Stomach (tissue), 8 donors: ENCODE measurements at regions not wholly inside any gene's neighbourhood (a gene's known extent, or its start where the extent isn't known, plus 50 kb on each side); places are given as distances from the start of the nearest gene placed in this dataset.
"Not testable (repeated sequence)": the region's sequence is repeated elsewhere in the genome, so short reads cannot be mapped to it uniquely, and the experiment has no call there.

Experiments used
- DNase-seq, 2 donors: peaks; one replicate each; pipeline versions ENCODE4 v3.0.0 to v3.0.0-alpha.2; 2013 to 2019
- H3K27ac ChIP-seq, 5 donors: fragments of 200-600 bp in 4 of 5; sonication (generic) in 4 of 5; one replicate each; pipeline ENCODE4 v1.5.1; 2013 to 2019; ENCODE audit warnings: mild to moderate bottlenecking in 1 of 5, moderate library complexity in 1 of 5
- H3K27me3 ChIP-seq, 3 donors: fragments of 200-600 bp; sonication (generic); one replicate each; pipeline ENCODE4 v1.5.1; 2017 to 2019; ENCODE audit warnings: mixed run types in 1 of 3
- H3K36me3 ChIP-seq, 4 donors: fragments of 200-600 bp; sonication (generic); 1 replicate in 3 of 4; 2 replicates in 1 of 4; pipeline ENCODE4 v1.5.1; 2016 to 2019
- H3K4me1 ChIP-seq, 4 donors: fragments of 200-600 bp; sonication (generic); one replicate each; pipeline ENCODE4 v1.5.1; 2016 to 2019
- H3K4me3 ChIP-seq, 4 donors: fragments of 200-600 bp; sonication (generic) in 3 of 4; one replicate each; pipeline ENCODE4 v1.5.1; 2016 to 2019; ENCODE audit warnings: mild to moderate bottlenecking in 1 of 4
- H3K9me3 ChIP-seq, 4 donors: fragments of 200-600 bp; sonication (generic); one replicate each; pipeline ENCODE4 v1.5.1; 2016 to 2019
- CTCF ChIP-seq, 7 experiments: fragments of 450-650 bp in 4 of 7; fragments of 200-600 bp in 3 of 7; sonication (generic) in 3 of 7; IDR thresholded peaks; one replicate each; pipeline ENCODE4 v1.5.1; 2016 to 2019; ENCODE audit warnings: antibody characterized with exemption in 7 of 7, control low read depth in 2 of 7, mild to moderate bottlenecking in 1 of 7
- EP300 ChIP-seq: sonication (generic); formaldehyde crosslinking; IDR thresholded peaks from one replicate; pipeline ENCODE4 v1.6.1; 2017; ENCODE audit warnings: antibody characterized with exemption
- POLR2A ChIP-seq, 4 donors: fragments of 450-650 bp; IDR thresholded peaks; one replicate each; pipeline ENCODE4 v1.6.1; 2016; ENCODE audit warnings: antibody characterized with exemption in 4 of 4, control low read depth in 2 of 4, mild to moderate bottlenecking in 1 of 4, moderate library complexity in 1 of 4
- POLR2AphosphoS5 ChIP-seq, 3 donors: sonication (generic); formaldehyde crosslinking; IDR thresholded peaks; one replicate each; pipeline ENCODE4 v1.6.1; 2016; ENCODE audit warnings: antibody characterized with exemption in 3 of 3
- WGBS, 5 donors: extraction: QIAGEN DNeasy Blood & Tissue Kit in 3 of 5; methylation state at CpG; one replicate each; pipeline versions ENCODE4 v1.1.5 to v1.1.7; 2013 to 2018; 5-methylcytosine and 5-hydroxymethylcytosine counted together
- intact Hi-C: fragments of 100-400 bp; cut with DNase I; formaldehyde crosslinking; loops from one replicate; pipeline ENCODE4 v1.15.1; 2023; ENCODE audit warnings: low total_unique reads
- donor health status: healthy with polysubstance abuse.
- donor health status: Bipolar disorder and iron deficiency.
- donor health status: healthy.

GRCh38 chr14:38053666-38054065 lies 154.0 kb upstream of the SSTR1 start:
- intact Hi-C loops, result no loop called here
- TF ChIP-seq CTCF (IDR thresholded peaks at IDR 0.05) (no peak), POLR2A (IDR thresholded peaks at IDR 0.05) (no peak), EP300 (no peak), POLR2AphosphoS5 (IDR thresholded peaks at IDR 0.05) (no peak)

GRCh38 chr14:38056270-38056669 lies 151.4 kb upstream of the SSTR1 start:
- Histone ChIP-seq H3K4me1 (no peaks in the 10 kb centered on the region), H3K27me3 (no peaks in the 10 kb centered on the region), H3K36me3 (no peaks in the 10 kb centered on the region), H3K9me3 (peaks cover 7 to 19% (median 8%) of the 10 kb centered on the region in 4 donors), H3K27ac (no peak overlapping the region), H3K4me3 (no peak overlapping the region)
- WGBS, 5 donors, result 77 to 91% (median 88%) methylated on average over 2 of the region's 2 CpGs
- no peak for DNase-seq
- no peak for TF ChIP-seq CTCF (IDR thresholded peaks at IDR 0.05)
- no peak for TF ChIP-seq POLR2A (IDR thresholded peaks at IDR 0.05)
- no peak for TF ChIP-seq POLR2AphosphoS5 (IDR thresholded peaks at IDR 0.05)
- no peak for TF ChIP-seq EP300
- intact Hi-C loops, result no loop called here

More at GRCh38 chr14:38053666-38054065, 154.0 kb upstream of the SSTR1 start:
- Histone ChIP-seq H3K9me3 (no peaks in the 10 kb centered on the region), H3K4me1 (no peaks in the 10 kb centered on the region), H3K27ac (no peak overlapping the region), H3K27me3 (no peaks in the 10 kb centered on the region), H3K36me3 (no peaks in the 10 kb centered on the region), H3K4me3 (no peak overlapping the region)
- no peak for DNase-seq

GRCh38 chr14:38062223-38062622 lies 145.5 kb upstream of the SSTR1 start:
- H3K4me3 ChIP-seq, H3K36me3 ChIP-seq, intact Hi-C loops, H3K4me1 ChIP-seq, H3K27ac ChIP-seq, H3K27me3 ChIP-seq, DNase-seq: not testable (repeated sequence)
- H3K9me3 ChIP-seq, result peaks cover 16 to 34% (median 23%) of the 10 kb centered on the region in 4 donors
- 76 to 96% (median 95%) methylated on average over 2 of the region's 2 CpGs for WGBS, 5 donors

DNA sequence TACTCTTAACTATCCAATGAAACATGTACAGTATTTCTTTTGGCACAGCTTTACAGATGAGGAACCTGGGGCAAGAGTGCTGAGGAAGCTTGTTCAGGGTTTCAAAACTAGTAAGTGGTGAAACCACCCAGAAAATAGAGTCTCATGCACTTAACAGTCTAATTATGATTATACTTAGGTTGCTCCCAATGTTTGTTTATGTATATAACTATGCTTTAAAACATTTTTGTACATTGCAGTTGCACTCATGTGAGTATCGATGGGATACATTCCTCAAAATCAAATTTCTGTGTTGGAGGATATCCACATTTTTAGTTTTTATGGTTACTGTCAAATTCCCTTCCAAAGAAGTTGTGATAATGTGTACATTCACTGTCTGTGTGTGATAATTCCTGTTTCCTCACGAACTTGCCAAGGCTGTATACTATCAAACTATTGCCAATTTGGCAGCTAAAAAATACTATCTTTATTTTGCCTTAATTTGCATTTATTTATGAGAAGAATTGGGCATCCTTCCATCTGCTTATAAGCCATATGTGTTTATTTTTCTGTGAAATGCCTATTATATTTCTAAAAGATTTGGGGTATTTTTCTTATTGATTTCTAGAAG lies 143.9 kb upstream of the SSTR1 start:
- Histone ChIP-seq H3K27me3 (no peaks in the 10 kb centered on the region), H3K4me3 (no peak overlapping the region), H3K36me3 (no peaks in the 10 kb centered on the region), H3K27ac (no peak overlapping the region), H3K9me3 (peaks cover 16 to 33% (median 23%) of the 10 kb centered on the region in 4 donors), H3K4me1 (no peaks in the 10 kb centered on the region)
- no peak for DNase-seq
- WGBS, 5 donors, result 50 to 73% (median 64%) methylated on average over 2 of the region's 2 CpGs
- intact Hi-C loops, result no loop called here
- TF ChIP-seq CTCF (IDR thresholded peaks at IDR 0.05) (no peak), POLR2AphosphoS5 (IDR thresholded peaks at IDR 0.05) (no peak), EP300 (no peak), POLR2A (IDR thresholded peaks at IDR 0.05) (no peak)

GRCh38 chr14:38065106-38065762 lies 142.5 kb upstream of the SSTR1 start:
- 73 to 77% (median 76%) methylated on average over 6 of the region's 6 CpGs for WGBS, 5 donors
- Histone ChIP-seq H3K36me3 (no peaks in the 10 kb centered on the region), H3K27me3 (no peaks in the 10 kb centered on the region), H3K4me1 (no peaks in the 10 kb centered on the region), H3K4me3 (no peak overlapping the region), H3K9me3 (peaks cover 16 to 26% (median 21%) of the 10 kb centered on the region in 4 donors), H3K27ac (peak overlapping the region in 1 of 5 donors; percentile 30)
- peak in 1 of 2 donors; percentile 46 for DNase-seq
- TF ChIP-seq POLR2A (IDR thresholded peaks at IDR 0.05), result no peak
- no peak for TF ChIP-seq CTCF (IDR thresholded peaks at IDR 0.05)
- no peak for TF ChIP-seq EP300
- no peak for TF ChIP-seq POLR2AphosphoS5 (IDR thresholded peaks at IDR 0.05)
- intact Hi-C loops, result no loop called here
